DND-41 (cell line): ENCODE measurements at regions not wholly inside any gene's neighbourhood (a gene's known extent, or its start where the extent isn't known, plus 50 kb on each side); places are given as distances from the start of the nearest gene placed in this dataset.

Experiments used
- ATAC-seq: fragments of 200-7000 bp; cut with Tn5 transposase; 3 replicates; pipeline ENCODE4 v1.9.1; 2021; ENCODE audit warnings: low read depth; ENCODE audit not compliant: insufficient read depth
- DNase-seq: peaks from one replicate; pipeline ENCODE4 v3.0.0-alpha.2; 2020
- H2AFZ ChIP-seq: 2 replicates; pipeline ENCODE4 v1.6.0; 2012; ENCODE audit warnings: low read depth, low read length
- H3K27ac ChIP-seq: 2 replicates; pipeline ENCODE4 v1.5.1; 2012; ENCODE audit warnings: low read length, inconsistent platforms
- H3K27me3 ChIP-seq: fragments of 200-600 bp; sonication (generic); 2 replicates; pipeline ENCODE4 v1.6.0; 2012; ENCODE audit warnings: low read length, mild to moderate bottlenecking, inconsistent platforms; ENCODE audit not compliant: insufficient read depth, poor library complexity
- H3K36me3 ChIP-seq: 2 replicates; pipeline ENCODE4 v1.5.1; 2012; ENCODE audit warnings: low read length, inconsistent platforms; ENCODE audit not compliant: insufficient read depth
- H3K4me1 ChIP-seq: 2 replicates; pipeline ENCODE4 v1.5.1; 2012; ENCODE audit warnings: mild to moderate bottlenecking, low read length; ENCODE audit not compliant: insufficient read depth
- H3K4me2 ChIP-seq: 2 replicates; pipeline ENCODE4 v1.6.0; 2012; ENCODE audit warnings: mild to moderate bottlenecking, moderate library complexity, low read length, inconsistent platforms; ENCODE audit not compliant: insufficient read depth
- H3K4me3 ChIP-seq, 2 experiments: fragments of 200-600 bp in 1 of 2; shearing (Covaris generic) in 1 of 2; 2 replicates each; pipeline ENCODE4 v1.5.1; 2012 to 2016; ENCODE audit warnings: inconsistent platforms in 2 of 2, low read length in 2 of 2, mild to moderate bottlenecking in 2 of 2, low read depth in 1 of 2, moderate library complexity in 1 of 2
- H3K79me2 ChIP-seq: 2 replicates; pipeline ENCODE4 v1.6.0; 2012; ENCODE audit warnings: low read length, inconsistent platforms; ENCODE audit not compliant: insufficient read depth
- H3K9ac ChIP-seq: 2 replicates; pipeline ENCODE4 v1.6.0; 2012; ENCODE audit warnings: low read depth, mild to moderate bottlenecking, inconsistent platforms, low read length, moderate library complexity
- H3K9me3 ChIP-seq: 2 replicates; pipeline ENCODE4 v1.5.1; 2012; ENCODE audit warnings: low read length, moderate library complexity, mild to moderate bottlenecking, inconsistent platforms; ENCODE audit not compliant: insufficient read depth, severe bottlenecking
- H4K20me1 ChIP-seq: 2 replicates; pipeline ENCODE4 v1.6.0; 2012; ENCODE audit warnings: low read length; ENCODE audit not compliant: insufficient read depth
- CTCF ChIP-seq: IDR thresholded peaks from 2 replicates; pipeline ENCODE4 v1.5.1; 2012; ENCODE audit warnings: borderline replicate concordance, low read length, moderate library complexity, mild to moderate bottlenecking; ENCODE audit not compliant: poor library complexity, severe bottlenecking; ENCODE audit errors: extremely low read depth
- EZH2 ChIP-seq: IDR thresholded peaks from 3 replicates; pipeline ENCODE4 v1.6.1; 2012; ENCODE audit warnings: borderline replicate concordance, low read depth, mild to moderate bottlenecking, moderate library complexity, low read length, inconsistent platforms; ENCODE audit not compliant: severe bottlenecking

DNA sequence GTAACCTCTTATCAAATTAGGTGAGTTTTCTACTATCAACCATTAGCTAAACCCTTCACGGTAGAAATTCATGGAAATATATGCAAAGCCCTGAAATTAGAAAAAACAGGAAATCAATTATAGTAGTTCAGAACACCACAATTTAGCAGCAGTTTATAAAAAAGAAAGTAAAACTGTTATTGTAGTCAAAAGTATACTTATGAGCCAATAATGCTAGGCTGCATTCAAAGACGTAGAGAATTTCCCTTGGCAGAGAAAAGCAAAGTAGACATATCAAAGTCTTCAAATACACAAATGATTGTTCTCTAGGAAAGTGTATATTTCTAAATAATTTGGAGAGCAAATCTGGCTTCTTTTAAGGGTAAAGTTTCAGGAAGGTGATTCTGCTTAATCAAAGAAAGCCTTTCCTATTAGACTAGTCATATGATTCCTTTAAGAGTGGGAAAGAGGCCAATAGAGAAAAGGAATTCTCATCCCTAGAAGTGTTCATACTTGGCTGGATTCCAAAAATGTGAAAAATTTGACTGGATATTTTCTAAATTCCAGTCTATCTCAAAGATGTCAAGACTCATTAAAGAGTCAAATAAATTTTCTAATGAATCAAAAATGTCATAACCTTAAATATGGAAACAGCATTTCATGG lies 185.5 kb downstream of the SMC2 start:
- H3K4me2 ChIP-seq = no peak overlapping the region
- no peak overlapping the region for H3K27ac ChIP-seq
- no peak overlapping the region for H3K9ac ChIP-seq
- DNase-seq = no peak
- no peak overlapping the region for H3K4me3 ChIP-seq
- TF ChIP-seq EZH2 (no peak), CTCF (no peak)
- no peaks in the 10 kb centered on the region for H3K27me3 ChIP-seq
- no peaks in the 10 kb centered on the region for H3K4me1 ChIP-seq
- H2AFZ ChIP-seq = no peak overlapping the region
- H3K36me3 ChIP-seq = no peaks in the 10 kb centered on the region
- no peaks in the 10 kb centered on the region for H3K79me2 ChIP-seq
- no peaks in the 10 kb centered on the region for H3K9me3 ChIP-seq
- H4K20me1 ChIP-seq = no peaks in the 10 kb centered on the region
- ATAC-seq = no peak

DNA sequence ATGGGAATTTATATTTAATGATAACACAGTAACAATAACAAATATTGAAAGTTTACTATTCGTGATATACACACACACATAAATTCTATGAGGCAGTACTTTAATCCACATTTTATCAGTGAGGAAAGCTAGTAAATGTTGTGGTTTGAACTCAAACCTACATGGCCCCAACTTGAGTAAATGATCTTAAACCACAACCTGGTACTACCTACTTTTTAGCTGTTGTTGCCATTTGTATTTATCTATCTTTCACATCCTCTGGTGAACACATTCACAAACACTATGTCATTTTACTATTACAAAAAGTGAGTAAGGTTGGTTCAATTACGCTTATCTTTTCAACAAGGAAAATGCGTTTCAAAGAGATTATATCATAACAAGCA lies 186.1 kb downstream of the SMC2 start:
- H3K4me3 ChIP-seq = no peak overlapping the region
- H3K4me1 ChIP-seq = no peaks in the 10 kb centered on the region
- H3K27ac ChIP-seq = no peak overlapping the region
- H3K9ac ChIP-seq = no peak overlapping the region
- H2AFZ ChIP-seq = no peak overlapping the region
- TF ChIP-seq EZH2 (no peak), CTCF (no peak)
- DNase-seq (no peak), ATAC-seq (no peak)
- H3K4me2 ChIP-seq = no peak overlapping the region
- H4K20me1 ChIP-seq = no peaks in the 10 kb centered on the region
- H3K79me2 ChIP-seq = no peaks in the 10 kb centered on the region
- no peaks in the 10 kb centered on the region for H3K27me3 ChIP-seq
- H3K9me3 ChIP-seq = no peaks in the 10 kb centered on the region
- H3K36me3 ChIP-seq = no peaks in the 10 kb centered on the region

DNA sequence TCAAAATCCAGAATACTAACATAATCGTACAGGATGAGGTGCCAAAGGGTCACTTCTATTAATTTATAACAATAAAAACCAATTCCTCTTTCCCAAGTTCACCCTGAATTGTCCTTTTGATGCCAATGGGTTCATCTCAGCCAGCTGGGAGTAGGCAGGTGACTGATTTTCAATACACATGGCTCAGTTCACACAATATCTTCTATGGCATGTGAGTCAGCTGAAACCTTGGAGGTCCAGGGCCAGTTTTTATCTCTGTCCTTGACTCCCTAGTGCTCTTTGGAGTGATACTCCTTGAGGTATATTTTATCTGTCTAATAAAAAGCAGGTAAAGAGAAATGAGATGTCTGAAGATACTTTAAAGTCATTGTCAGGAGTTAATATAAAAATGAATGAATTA lies 186.6 kb downstream of the SMC2 start:
- ATAC-seq (no peak), DNase-seq (no peak)
- H3K27me3 ChIP-seq = no peaks in the 10 kb centered on the region
- no peak overlapping the region for H3K4me2 ChIP-seq
- H3K9ac ChIP-seq = no peak overlapping the region
- no peaks in the 10 kb centered on the region for H3K9me3 ChIP-seq
- no peaks in the 10 kb centered on the region for H3K79me2 ChIP-seq
- no peak overlapping the region for H3K4me3 ChIP-seq
- TF ChIP-seq CTCF = no peak
- no peak for TF ChIP-seq EZH2
- no peak overlapping the region for H3K27ac ChIP-seq
- no peaks in the 10 kb centered on the region for H4K20me1 ChIP-seq
- no peaks in the 10 kb centered on the region for H3K36me3 ChIP-seq
- no peak overlapping the region for H2AFZ ChIP-seq
- H3K4me1 ChIP-seq = no peaks in the 10 kb centered on the region

DNA sequence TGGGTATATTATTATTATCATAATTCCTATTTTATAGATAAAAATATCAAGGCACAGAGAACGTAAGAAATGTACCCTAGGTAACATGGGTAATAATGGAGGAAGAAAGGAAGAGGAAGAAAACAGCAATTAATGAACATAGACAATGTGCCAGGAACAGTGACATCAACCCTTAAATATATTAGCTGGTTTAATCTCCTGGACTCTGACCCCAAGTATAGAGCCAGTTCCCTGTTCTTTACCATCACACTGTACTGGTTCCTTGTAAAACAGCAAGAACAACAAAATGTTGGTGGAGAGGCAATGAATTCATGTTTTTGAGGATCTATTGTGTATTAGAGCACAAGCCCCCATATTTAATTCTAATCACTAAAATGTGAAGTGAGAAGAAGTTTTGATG lies 192.1 kb downstream of the SMC2 start:
- H2AFZ ChIP-seq = no peak overlapping the region
- ATAC-seq = no peak

More for the DNA sequence above, 192.1 kb downstream of the SMC2 start:
- no peaks in the 10 kb centered on the region for H3K79me2 ChIP-seq
- H3K4me3 ChIP-seq = no peak overlapping the region
- no peaks in the 10 kb centered on the region for H3K27me3 ChIP-seq
- no peaks in the 10 kb centered on the region for H3K4me1 ChIP-seq
- no peaks in the 10 kb centered on the region for H3K9me3 ChIP-seq
- no peak overlapping the region for H3K4me2 ChIP-seq
- H4K20me1 ChIP-seq = no peaks in the 10 kb centered on the region
- DNase-seq = no peak
- no peak overlapping the region for H3K27ac ChIP-seq
- H3K9ac ChIP-seq = no peak overlapping the region
- H3K36me3 ChIP-seq = no peaks in the 10 kb centered on the region
- TF ChIP-seq CTCF = no peak
